GM19239 (cell line): ENCODE measurements at regions not wholly inside any gene's neighbourhood (a gene's known extent, or its start where the extent isn't known, plus 50 kb on each side); places are given as distances from the start of the nearest gene placed in this dataset.
A peak's percentile ranks its signal among the peaks of the same experiment; 100 is the strongest.
"Not testable (repeated sequence)": the region's sequence is repeated elsewhere in the genome, so short reads cannot be mapped to it uniquely, and the experiment has no call there.

Source experiments
- DNase-seq: peaks from one replicate; pipeline ENCODE4 v3.0.0; 2011; ENCODE audit warnings: low spot score; ENCODE audit not compliant: insufficient read length
- FAIRE-seq: peaks from 2 replicates; lab custom pipeline; 2011; peaks lifted over from hg19 to GRCh38; lab: Jason Lieb, UNC

DNA sequence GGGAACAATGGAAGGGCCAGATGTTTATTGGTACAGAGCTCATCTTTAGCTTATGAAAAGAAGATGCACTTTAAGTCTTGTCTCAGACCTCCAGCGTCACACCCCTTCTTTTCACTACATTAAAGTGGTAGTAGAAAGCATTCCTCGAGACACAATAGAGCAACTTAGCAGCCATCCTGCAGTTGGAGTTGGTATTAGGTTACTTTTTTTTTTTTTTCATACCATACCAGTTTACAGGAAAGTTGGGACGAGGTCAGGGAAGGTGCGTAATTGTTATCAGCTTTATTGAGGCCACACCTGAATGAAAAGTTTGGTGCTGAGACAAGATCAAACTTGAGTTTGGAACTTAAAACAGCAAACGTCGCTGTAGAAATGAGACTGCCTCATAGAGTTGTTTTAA lies 203.8 kb downstream of the SOX2 start:
- DNase-seq (no peak), FAIRE-seq (no peak)

- no peak for FAIRE-seq
- DNase-seq, result no peak
These were observed 204.3 kb downstream of the SOX2 start for GRCh38 chr3:181916013-181916412.

DNA sequence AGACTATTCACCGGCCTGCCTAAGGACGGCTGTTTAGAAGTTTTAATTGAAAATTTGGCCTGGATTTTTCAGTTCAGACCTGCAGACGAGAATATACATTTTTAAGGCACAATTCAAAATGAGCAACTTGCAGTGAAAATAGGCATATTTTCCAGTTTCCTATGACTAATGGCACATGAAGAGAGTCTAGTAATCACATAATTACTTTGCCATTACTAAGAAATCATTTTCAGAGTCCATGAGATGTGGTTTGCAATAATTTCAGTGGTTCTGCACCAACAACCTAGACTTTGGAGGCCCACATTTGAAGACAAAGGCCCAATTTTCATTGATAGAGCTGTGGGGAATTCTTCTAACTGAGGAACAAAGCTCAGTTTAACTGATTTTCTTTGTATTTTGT lies 205.3 kb downstream of the SOX2 start:
- no peak for DNase-seq
- no peak for FAIRE-seq

GRCh38 chr3:181919375-181919774 lies 207.7 kb downstream of the SOX2 start:
- DNase-seq, result no peak
- FAIRE-seq, result no peak

DNA sequence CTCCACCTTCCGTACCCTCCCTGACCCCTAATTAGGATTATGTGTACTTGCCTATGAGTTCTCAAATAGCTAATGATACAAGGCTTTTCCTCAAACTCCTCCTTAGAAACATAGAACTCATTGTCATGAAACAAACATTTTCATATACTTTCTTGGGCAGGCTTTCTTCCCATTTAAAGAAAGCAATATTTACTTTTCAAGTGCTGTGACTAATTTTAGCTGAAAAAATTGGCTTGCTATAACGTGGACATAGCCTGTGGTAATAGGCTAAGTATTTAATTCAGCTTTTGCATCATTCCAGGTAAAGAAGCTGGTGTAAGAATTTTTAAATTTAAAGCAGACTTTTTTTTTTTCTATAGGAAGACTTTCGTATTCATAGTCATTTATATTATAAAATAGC lies 208.7 kb downstream of the SOX2 start:
- no peak for FAIRE-seq
- DNase-seq, result no peak

- DNase-seq, result no peak
- FAIRE-seq, result peak; percentile 84
These were observed 209.5 kb downstream of the SOX2 start for GRCh38 chr3:181921220-181921619.

GRCh38 chr3:181925841-181926240 lies 214.1 kb downstream of the SOX2 start:
- DNase-seq, FAIRE-seq: not testable (repeated sequence)

GRCh38 chr3:181929501-181929900 lies 217.8 kb downstream of the SOX2 start:
- FAIRE-seq (no peak), DNase-seq (no peak)

GRCh38 chr3:181930105-181930504 lies 218.4 kb downstream of the SOX2 start:
- no peak for FAIRE-seq
- DNase-seq, result no peak

DNA sequence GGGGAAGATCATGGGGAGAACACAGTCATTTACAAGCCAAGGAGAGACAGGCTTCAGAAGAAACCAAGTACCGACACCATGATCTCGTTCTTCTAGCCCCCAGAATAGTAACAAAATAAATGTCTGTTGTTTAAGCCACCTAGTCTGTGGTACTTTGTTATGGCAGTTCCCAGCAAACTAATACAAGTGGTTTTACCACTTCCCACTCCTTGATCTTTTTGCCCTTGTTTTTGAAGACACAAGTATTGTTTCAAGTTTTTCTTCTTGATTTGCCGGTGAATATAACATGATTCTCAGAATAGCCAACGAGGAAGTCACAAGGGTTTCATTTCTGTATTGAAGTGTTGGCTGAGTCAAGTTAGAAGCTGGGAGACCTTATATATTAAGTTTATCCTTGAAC lies 220.3 kb downstream of the SOX2 start:
- FAIRE-seq (peak; percentile 31), DNase-seq (no peak)

DNA sequence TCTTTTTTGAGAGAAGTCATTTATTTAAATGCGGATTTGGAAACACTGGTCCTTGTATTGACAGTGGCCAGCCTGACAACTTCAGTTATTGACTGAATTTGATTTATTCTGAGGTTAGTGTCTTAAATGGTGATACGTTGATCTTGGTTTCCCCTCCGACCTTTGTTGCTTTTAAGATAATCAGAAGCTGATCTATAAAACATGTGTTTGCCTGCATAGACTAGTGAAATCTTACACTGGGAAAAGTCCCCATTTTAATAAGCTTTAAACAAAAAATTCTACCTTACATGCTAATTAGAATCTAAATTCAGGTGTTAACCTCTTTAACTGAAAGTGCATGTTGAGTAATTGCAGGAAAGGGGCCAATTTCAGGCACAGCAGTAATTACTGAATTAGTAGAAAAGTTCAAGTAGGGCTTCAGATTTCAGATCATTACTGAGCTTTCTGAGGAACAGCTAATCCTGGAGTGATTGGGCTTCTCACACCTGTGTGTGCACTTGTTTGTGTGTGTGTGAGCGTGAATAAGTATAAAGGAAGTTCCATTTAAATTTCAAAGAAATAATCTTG lies 221.4 kb downstream of the SOX2 start:
- DNase-seq (no peak), FAIRE-seq (no peak)

DNA sequence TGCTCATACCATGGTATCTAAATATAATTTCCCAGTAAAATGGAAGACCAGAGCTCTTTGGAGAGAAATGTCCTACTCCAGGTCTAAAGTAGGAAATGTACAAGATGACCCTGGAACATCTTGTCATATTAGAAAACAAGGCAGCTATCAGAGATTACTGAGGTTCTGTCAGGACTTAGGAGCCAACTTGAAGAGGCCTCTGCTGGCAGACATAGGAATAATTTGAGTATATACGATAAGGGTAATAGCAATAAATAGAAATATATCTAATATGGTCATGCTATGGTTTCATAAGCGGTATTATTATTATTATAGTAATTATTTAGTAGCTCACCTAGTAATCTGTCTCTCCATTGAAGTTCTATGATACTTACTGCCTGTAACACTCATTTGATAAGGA lies 224.2 kb downstream of the SOX2 start:
- DNase-seq (no peak), FAIRE-seq (no peak)

DNA sequence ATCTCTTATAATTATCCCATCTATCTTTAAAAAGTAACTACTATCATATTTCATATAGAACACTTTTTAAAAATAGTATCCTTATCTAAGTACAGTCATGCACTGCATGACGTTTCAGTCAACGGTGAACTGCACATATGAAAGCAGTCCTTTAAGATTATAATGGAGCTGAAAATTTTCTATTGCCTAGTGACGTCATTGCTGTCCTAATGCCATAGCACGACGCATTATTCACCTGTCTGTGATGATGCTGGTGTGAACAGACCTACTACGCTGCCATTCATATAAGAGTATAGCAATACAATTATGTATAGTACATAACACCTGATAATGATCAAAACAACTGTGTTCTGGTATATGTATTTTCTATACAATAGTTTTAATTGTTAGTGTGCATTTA lies 225.0 kb downstream of the SOX2 start:
- FAIRE-seq (no peak), DNase-seq (no peak)

GRCh38 chr3:181938580-181938979 lies 226.9 kb downstream of the SOX2 start:
- not testable (repeated sequence) for FAIRE-seq

DNA sequence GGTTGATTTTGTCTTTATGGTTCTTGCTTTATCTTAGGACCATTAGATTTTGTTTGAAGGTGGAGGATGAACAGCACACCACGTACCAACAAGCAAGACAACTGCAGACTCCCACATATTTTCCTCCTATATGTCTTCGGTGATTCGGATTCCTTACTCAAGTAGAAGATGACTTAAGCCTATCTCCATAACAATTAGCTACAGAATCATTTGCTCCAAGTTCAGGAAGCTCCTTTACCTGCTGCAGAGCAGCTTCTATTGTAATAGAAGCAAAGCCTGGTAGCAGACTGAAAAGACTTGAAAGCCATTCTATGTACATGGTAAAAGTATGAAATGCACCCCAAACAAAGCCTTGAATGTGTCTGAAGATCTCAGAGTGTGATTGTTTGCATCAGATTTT lies 229.0 kb downstream of the SOX2 start:
- DNase-seq (no peak), FAIRE-seq (no peak)

More at GRCh38 chr3:181938580-181938979, 226.9 kb downstream of the SOX2 start:
- not testable (repeated sequence) for DNase-seq

- DNase-seq, result no peak
- no peak for FAIRE-seq
These were observed 229.5 kb downstream of the SOX2 start for GRCh38 chr3:181941250-181941649.

DNA sequence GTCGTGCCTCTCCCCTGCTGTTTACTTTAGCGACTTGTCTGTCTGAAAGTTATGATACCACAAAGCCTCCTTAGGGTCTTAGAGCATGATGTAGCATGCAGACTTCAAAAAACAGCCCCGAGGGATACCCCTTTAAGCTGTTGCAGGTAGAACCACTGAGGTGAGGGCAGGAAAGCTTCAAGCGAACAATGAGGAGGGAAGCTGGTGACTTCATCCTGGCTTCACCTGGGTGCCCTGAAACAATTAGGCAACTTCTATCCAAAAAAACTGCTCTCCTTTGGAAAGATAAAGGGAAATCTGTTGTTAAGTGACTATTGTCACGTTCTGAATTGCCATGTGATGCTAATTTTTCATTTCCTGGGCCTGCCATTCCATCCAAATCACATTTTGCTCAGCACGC lies 231.6 kb downstream of the SOX2 start:
- no peak for DNase-seq
- FAIRE-seq, result peak; percentile 33

GRCh38 chr3:181947606-181948005 lies 235.9 kb downstream of the SOX2 start:
- FAIRE-seq, result no peak
- DNase-seq, result no peak

- FAIRE-seq (no peak), DNase-seq (no peak)
These were observed 236.6 kb downstream of the SOX2 start for GRCh38 chr3:181948286-181948685.

DNA sequence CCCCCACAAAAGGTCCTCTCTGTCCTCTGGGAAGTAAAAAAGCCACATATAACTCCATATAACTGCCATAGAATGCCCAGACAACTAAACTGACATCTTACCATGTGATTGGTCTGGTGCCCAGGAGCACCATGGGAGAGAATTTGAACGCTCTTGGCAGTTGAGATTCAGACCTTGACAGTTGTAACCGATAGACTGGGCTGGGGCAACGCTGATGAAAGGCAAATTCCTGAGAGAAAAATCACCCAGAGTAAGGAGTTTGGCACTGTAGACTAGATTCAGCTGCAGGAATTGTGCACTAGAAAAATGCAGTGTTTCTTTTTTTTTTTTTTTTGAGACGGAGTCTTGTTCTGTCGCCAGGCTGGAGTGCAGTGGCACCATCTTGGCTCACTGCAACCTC lies 240.5 kb downstream of the SOX2 start:
- DNase-seq, result no peak
- no peak for FAIRE-seq

DNA sequence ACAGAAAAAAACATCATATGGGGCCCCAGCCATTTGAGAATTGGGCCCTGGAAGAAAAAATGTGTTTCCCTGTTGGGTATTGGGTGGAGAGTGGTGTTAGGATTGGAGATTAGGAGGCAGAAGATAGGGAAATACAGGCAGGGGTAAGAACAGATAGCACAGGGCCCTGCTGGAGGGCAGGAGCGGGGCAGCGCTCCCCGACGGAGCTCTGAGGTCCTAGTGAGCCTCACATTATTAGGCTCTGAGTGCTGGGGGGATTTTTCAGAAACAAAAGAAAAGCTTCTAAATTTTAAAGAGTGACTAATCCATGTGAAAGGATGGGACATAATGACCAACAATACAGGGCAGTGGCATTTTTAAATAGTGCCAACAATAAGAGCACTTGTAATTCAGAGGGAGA lies 241.2 kb downstream of the SOX2 start:
- no peak for FAIRE-seq
- DNase-seq, result no peak

DNA sequence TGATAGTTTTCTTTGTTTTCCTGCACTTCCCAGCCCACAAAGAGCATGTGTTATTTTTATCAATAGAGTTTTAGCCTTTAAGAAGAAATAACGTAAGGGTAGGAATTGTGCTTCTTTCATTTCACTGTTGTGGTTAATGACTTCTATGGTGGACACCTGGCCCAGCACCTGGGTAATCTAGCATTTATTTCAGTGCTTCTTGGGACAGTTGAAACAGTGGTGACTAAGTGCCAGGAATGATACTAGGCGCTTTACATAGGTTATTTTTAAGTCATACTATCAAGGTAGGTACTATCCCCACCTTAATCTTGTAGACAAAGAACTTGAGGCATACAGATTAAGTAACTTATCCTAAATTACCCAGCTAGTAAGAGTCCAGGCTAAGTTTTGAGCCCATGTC lies 243.8 kb downstream of the SOX2 start:
- no peak for DNase-seq
- FAIRE-seq, result no peak

DNA sequence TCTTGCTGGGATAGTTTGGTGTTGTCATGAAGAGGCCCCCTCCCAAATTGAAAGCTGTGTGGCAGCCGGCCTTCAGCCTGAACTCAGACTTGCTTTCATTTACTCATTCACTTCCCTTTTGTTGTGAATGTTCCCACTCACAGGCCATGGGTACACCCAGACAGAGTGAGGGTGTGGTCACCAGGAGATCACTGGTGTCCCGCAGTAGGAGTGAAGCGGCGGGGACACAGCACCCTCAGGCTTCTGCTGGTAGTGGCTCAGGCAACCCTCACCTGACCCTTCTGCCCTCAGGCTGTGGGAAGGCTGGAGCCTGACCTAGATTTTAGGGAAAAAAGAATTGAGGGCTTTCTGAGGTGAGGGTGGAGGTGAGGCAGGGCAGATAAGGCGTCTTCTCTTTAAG lies 244.4 kb downstream of the SOX2 start:
- FAIRE-seq, result no peak
- DNase-seq, result no peak
